ENCODE measurements at regions not wholly inside any gene's neighbourhood (a gene's known extent, or its start where the extent isn't known, plus 50 kb on each side); places are given as distances from the start of the nearest gene placed in this dataset.

DNA sequence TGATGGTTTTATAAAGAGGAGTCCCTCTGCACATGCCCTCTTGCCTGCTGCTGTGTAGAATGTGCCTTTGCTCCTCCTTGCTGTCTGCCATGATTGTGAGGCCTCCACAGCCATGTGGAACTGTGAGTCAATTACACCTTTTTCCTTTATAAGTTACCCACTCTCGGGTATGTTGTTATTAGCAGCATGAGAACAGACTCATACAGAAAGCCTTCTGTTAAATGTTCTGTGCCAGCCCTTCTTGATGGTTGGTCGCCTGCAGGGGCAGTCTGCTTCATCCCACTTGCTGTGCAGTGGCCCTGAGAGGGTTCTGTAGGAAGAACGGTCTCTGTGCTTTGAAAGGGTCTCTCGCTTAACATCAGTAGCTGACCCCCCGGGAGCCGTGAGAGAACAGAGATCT lies 248.9 kb upstream of the IGFBP3 start:
- no peak for TF ChIP-seq TAF1 (IDR thresholded peaks at IDR 0.05; ENCODE audit: low read depth, low read length)
- TF ChIP-seq SUZ12 (IDR thresholded peaks at IDR 0.05; ENCODE audit: low read length): no peak
- TF ChIP-seq POU5F1 (IDR thresholded peaks at IDR 0.05; ENCODE audit: low read depth, low read length): no peak
- no peak for TF ChIP-seq NRF1 (IDR thresholded peaks at IDR 0.05; ENCODE audit: low read depth, low read length)
- no peak for TF ChIP-seq CHD1 (IDR thresholded peaks at IDR 0.05; ENCODE audit: low read depth, low read length)
- no peak for TF ChIP-seq RAD21 (IDR thresholded peaks at IDR 0.05 in 1 of 2, conservative IDR thresholded peaks at IDR 0.05 in 1 of 2; ENCODE audit: low read depth in 2 of 2, low read length in 2 of 2)
- TF ChIP-seq, protein P1, sequence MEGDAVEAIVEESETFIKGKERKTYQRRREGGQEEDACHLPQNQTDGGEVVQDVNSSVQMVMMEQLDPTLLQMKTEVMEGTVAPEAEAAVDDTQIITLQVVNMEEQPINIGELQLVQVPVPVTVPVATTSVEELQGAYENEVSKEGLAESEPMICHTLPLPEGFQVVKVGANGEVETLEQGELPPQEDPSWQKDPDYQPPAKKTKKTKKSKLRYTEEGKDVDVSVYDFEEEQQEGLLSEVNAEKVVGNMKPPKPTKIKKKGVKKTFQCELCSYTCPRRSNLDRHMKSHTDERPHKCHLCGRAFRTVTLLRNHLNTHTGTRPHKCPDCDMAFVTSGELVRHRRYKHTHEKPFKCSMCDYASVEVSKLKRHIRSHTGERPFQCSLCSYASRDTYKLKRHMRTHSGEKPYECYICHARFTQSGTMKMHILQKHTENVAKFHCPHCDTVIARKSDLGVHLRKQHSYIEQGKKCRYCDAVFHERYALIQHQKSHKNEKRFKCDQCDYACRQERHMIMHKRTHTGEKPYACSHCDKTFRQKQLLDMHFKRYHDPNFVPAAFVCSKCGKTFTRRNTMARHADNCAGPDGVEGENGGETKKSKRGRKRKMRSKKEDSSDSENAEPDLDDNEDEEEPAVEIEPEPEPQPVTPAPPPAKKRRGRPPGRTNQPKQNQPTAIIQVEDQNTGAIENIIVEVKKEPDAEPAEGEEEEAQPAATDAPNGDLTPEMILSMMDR (IDR thresholded peaks at IDR 0.05; ENCODE audit: control extremely low read depth in 1 of 3, insufficient read depth in 1 of 3, low read depth in 1 of 3, low read length in 3 of 3): no peak
- no peak for TF ChIP-seq RNF2 (IDR thresholded peaks at IDR 0.05; ENCODE audit: borderline replicate concordance, low read depth, low read length, missing control alignments, poor library complexity, severe bottlenecking)
- TF ChIP-seq HDAC2 (IDR thresholded peaks at IDR 0.05; ENCODE audit: borderline replicate concordance in 1 of 2, low read depth in 2 of 2, low read length in 2 of 2): no peak
- TF ChIP-seq RFX5 (IDR thresholded peaks at IDR 0.05; ENCODE audit: borderline replicate concordance, low read depth, low read length): no peak
- TF ChIP-seq EP300 (IDR thresholded peaks at IDR 0.05; ENCODE audit: borderline replicate concordance in 1 of 2, low read depth in 2 of 2, low read length in 2 of 2): no peak

Measured in H1 (cell line).